HG03442 (cell line): ENCODE measurements at regions not wholly inside any gene's neighbourhood (a gene's known extent, or its start where the extent isn't known, plus 50 kb on each side); places are given as distances from the start of the nearest gene placed in this dataset.

Source experiments
- ATAC-seq: cut with Tn5 transposase; IDR thresholded peaks from one replicate; pipeline ENCODE4 v1.9.1; 2021; ENCODE audit warnings: mild to moderate bottlenecking, moderate library complexity; ENCODE audit not compliant: unreplicated experiment

- ATAC-seq = no peak
These were observed 300.4 kb downstream of the SLITRK6 start for GRCh38 chr13:85498774-85499173.

DNA sequence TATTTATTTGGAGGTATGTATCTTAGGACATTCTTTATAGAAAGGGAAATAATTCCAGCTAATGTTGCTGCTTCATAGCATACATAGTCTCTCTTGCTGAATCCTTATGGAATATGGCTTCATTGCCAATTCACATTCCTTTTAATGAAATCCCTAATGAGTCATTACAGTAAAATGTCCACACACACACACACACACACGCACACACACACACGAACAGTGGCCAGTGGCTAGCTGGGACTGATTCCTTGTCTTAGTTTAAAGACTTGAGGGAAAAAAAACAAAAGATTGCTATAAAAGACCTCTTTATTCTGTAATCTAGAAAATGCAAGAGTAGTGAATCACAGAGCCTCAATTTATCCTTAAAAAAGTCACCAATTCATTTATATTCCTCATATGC, 301.6 kb downstream of the SLITRK6 start:
- ATAC-seq = no peak

GRCh38 chr13:85492283-85492682, 306.9 kb downstream of the SLITRK6 start:
- ATAC-seq = no peak

- no peak for ATAC-seq
These were observed 312.6 kb downstream of the SLITRK6 start for GRCh38 chr13:85486663-85487062.

DNA sequence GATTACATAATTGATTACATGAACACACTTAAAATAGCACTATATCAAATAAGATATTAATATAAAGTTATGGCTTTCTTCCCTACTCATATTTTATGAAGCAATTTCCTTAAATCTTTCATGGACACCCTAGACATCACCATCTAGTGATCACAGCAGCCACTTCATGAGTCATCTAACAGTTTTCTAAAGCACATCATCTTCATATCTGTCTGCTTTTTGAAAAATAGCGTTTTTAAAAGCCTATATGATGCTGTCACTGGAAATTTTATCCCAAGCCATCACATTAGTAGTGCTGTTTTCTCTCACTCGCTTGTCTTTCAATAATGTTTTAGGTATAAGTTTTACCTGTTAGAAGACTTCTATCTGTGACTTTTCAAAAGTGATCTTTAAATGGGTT, 326.1 kb downstream of the SLITRK6 start:
- ATAC-seq = no peak

GRCh38 chr13:85469320-85469719, 329.9 kb downstream of the SLITRK6 start:
- ATAC-seq = no peak

GRCh38 chr13:85462792-85463425, 336.3 kb downstream of the SLITRK6 start:
- ATAC-seq = no peak

GRCh38 chr13:85461621-85462020, 337.6 kb downstream of the SLITRK6 start:
- no peak for ATAC-seq

DNA sequence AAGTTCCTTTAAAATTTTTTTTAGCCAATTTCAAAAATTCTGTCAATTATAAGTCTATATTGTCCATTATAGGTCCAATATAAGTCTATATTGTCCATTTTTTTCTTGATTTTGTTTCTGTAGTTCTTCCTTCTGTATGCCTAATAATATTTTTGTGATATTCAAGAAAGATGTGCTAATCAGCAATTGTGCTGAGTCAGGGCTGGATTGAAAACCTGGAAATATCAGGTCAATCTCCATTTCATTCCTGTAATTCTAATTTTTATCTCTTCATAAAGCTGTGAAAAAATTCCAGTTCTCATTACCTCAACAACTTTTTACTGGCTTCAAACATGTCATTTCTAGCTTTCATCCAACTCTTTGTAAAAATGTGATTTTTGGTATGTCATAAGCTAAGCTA, 353.7 kb downstream of the SLITRK6 start:
- no peak for ATAC-seq

GRCh38 chr13:85441975-85442374, 357.2 kb downstream of the SLITRK6 start:
- ATAC-seq = no peak

DNA sequence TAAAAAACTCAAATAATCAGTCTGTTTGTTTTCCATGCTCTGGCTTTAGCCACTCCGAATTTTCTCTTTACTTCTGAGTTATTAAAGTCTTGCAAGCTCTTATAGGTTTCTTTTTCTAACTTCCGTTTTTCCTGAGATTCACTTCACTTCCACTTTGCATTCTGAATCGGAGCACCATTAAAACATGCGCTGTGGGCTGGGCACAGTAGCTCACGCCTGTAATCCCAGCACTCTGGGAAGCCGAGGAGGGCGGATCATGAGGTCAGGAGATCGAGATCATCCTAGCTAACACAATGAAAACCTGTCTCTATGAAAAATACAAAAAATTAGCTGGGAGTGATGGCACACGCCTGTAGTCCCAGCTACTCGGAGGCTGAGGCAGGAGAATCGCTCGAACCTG, 357.9 kb downstream of the SLITRK6 start:
- ATAC-seq = no peak

DNA sequence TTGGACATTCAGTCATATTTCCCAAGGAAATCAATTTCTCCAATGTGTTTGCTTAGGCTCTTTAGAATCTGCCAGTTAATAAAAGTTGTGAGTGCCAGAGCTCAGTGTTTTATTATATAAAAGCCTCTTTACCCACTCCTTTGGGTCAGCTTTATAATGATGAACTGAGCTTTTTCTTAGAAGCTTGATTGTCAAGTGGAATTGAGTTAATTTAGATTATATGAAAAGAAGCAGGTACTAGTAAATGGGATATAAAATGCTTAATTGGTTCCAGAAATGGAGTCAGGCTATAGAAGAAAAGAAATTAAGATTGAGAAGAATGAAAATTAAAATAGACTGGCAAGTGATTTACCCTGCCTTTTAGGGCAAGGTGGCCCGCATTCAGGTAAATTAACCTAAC, 363.2 kb downstream of the SLITRK6 start:
- ATAC-seq = no peak

DNA sequence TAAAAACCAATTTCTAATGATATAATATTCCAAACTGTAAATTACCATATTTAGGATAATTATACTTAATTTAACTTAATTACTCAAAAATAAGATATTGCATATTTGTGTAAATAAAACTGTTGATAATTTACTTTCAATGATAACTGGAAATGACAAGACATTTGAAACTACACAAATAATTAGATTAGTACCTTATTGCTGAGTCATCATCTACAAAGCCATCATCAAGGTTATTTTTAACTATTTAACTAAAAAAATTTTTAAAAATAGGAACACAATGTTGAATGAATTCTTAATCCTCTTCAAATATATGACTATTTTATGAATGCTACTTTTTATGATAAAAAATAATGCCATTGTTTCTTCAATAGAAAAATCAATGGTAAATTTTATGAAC, 364.3 kb downstream of the SLITRK6 start:
- no peak for ATAC-seq

DNA sequence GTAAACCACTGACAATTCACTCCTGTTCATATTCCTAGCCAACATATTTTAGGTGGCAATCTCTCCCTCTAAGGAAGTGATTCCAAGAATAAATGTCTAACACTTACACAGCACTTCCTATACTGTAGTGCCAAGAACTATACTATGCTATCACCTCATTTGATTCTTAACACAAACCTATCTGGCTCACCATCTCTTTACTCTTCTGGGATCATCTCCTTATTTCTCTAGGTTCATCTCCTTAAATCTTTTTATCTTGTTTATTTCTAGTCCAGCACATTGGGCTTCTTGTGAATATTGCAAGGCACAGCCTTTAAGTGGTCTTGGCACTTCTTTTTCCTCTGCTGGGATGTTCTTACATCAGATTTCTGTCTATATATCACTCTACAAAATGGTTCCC, 366.3 kb downstream of the SLITRK6 start:
- no peak for ATAC-seq

DNA sequence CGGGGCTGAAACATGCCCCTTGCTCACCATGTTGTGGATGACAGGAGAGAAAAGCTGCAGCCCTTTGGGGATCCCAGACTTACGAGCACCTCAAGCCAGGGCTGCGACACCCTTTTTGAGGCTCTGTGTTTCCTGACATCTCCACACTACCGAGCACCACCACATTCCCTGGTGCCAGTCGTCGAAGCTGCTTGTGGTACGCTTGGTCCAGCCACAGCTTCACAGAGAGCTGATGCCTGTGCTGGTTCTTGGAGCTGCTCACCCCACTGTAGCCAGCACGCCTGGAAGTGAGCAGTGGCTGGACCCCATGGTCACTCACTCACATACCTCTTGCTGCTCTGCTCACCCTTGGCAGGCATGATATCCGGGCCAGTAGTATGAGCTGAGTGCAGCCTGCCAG, 367.5 kb downstream of the SLITRK6 start:
- no peak for ATAC-seq

GRCh38 chr13:85430216-85430794, 368.9 kb downstream of the SLITRK6 start:
- no peak for ATAC-seq

DNA sequence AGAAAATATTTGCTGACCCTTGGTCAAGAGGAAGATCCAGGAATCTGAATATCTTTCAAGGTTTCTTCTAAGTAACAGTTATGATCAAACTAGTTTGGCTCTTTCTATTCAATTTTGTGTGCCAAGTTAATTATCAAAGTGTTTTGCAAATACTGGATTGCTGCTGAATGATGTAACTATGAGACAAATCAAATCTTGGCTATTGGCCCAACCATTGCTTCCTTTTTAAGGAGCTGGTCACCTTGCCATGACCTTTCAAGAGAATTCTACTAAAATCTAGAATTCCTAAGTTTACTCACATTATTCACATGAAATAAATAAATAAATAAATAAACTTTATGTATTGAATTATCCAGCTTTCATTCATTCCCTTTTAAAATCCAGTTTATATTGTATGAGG, 371.8 kb downstream of the SLITRK6 start:
- ATAC-seq = no peak

DNA sequence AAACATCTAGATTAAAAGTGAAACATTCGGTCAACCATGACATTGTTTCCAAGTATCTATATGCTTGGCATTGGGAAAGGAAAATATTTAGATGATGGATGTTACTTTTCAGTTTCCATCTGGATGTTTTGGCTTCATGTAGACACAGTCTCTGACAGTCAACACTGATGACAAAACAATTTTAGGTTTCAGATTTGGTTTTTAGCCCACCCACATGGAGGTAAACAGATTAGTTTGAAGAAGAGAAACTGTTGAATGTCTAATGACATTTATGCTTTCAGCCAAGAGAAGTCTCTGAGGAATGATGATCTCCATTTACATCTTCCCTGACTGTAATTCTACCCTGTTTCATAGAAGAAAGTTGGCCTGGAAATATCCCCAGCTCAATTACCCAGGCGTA, 379.1 kb downstream of the SLITRK6 start:
- ATAC-seq = no peak

- ATAC-seq = no peak
These were observed 379.6 kb downstream of the SLITRK6 start for GRCh38 chr13:85419611-85420010.

DNA sequence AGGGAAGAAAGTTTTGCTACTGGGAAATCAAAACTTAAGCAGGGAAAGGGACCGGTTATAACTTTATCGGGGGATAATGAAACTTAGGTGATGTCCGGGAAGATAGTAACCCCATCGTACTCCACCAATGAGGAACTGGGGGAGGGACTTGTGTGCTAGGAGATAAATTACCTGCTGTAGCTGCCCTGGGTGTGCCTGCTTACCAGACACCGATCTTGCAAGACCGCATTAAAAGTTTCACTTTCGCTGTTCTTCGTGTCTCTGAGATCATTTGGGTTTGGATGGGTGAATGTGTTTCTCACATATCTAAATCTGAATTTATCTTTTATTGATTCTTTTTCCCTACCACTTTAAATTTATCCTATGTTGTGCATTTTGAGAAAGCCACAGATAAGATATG, 381.4 kb downstream of the SLITRK6 start:
- ATAC-seq = no peak

DNA sequence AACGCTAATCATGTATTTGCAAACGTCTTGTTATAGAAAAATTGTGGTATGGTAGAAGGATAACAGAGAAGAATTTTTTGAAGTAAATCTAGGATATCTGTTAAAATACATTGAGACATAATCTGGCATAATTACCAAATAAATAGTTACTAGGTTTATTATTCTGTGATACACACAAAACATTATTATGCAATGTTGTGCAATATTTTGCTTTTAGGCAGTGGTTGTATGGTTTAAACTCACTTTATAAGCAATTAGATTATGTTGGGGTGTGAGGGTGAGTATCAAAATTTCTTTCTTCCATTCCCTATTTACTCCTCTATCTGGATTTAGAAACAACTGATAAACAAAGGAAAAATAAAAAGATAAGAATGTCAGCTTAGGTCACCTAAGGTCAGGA, 385.6 kb downstream of the SLITRK6 start:
- ATAC-seq = no peak

- no peak for ATAC-seq
These were observed 386.8 kb downstream of the SLITRK6 start for GRCh38 chr13:85412448-85412847.

DNA sequence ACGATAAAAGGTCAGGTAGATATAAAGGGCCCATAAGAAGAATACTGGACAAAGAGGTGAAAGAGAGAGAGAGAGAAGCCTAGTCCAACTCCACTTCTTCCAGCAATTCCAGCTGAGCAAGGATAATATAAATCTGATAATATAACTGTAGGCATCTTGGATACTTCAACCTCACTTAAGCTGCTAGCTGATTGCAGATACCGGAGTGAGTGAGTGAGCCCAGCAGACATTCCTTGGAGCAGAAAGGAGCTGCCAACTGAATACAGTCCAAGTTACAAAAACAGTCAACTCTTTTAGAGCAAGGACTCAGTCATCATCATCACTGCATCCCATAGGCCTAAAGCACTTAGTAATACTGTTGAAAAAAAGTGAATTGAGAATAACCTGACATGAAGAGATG, 387.6 kb downstream of the SLITRK6 start:
- ATAC-seq = no peak
